Tibial nerve (tissue), 3 donors: ENCODE measurements at regions not wholly inside any gene's neighbourhood (a gene's known extent, or its start where the extent isn't known, plus 50 kb on each side); places are given as distances from the start of the nearest gene placed in this dataset.

Experiments
- POLR2A ChIP-seq, 2 donors: fragments of 450-650 bp; IDR thresholded peaks; one replicate each; pipeline ENCODE4 v1.6.1; 2017; ENCODE audit warnings: antibody characterized with exemption in 2 of 2, mild to moderate bottlenecking in 2 of 2, moderate library complexity in 2 of 2
- TF ChIP-seq, protein P1 (sequence below), 5 experiments: fragments of 200-600 bp in 3 of 5; fragments of 450-650 bp in 2 of 5; sonication (generic) in 3 of 5; IDR thresholded peaks; one replicate each; pipeline ENCODE4 v1.5.1; 2016 to 2019; ENCODE audit warnings: antibody characterized with exemption in 5 of 5, mild to moderate bottlenecking in 3 of 5, moderate library complexity in 2 of 5

DNA sequence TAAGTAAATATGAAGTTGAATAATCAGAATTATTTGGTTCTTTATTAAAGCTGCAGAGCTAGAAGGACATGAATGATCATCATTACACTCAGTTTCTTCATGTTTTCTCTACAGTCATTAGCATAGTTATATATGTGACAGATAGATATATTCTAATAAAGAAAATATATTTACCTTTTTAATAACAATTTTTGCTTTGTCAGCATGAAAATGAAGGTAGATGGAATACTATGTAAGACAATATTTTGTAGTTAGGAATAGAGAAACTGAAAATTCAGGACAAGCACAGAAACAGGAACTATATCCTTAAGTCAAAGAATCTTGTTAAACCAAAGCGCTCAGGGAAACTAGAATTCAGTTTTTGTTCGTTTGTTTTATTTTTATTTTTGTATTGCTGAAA, 649.9 kb upstream of the NRXN1 start:
- no peak for TF ChIP-seq POLR2A (IDR thresholded peaks at IDR 0.05)
- TF ChIP-seq, protein P1, sequence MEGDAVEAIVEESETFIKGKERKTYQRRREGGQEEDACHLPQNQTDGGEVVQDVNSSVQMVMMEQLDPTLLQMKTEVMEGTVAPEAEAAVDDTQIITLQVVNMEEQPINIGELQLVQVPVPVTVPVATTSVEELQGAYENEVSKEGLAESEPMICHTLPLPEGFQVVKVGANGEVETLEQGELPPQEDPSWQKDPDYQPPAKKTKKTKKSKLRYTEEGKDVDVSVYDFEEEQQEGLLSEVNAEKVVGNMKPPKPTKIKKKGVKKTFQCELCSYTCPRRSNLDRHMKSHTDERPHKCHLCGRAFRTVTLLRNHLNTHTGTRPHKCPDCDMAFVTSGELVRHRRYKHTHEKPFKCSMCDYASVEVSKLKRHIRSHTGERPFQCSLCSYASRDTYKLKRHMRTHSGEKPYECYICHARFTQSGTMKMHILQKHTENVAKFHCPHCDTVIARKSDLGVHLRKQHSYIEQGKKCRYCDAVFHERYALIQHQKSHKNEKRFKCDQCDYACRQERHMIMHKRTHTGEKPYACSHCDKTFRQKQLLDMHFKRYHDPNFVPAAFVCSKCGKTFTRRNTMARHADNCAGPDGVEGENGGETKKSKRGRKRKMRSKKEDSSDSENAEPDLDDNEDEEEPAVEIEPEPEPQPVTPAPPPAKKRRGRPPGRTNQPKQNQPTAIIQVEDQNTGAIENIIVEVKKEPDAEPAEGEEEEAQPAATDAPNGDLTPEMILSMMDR (IDR thresholded peaks at IDR 0.05): no peak
